ENCODE measurements at regions not wholly inside any gene's neighbourhood (a gene's known extent, or its start where the extent isn't known, plus 50 kb on each side); places are given as distances from the start of the nearest gene placed in this dataset.

- no peak overlapping the region for H3K4me3 ChIP-seq (ENCODE audit: low read depth, low read length)
- DNase-seq (ENCODE audit: low read depth): no peak
Measured at GRCh38 chr2:9780368-9781130, 62.7 kb upstream of the TAF1B start.

GRCh38 chr2:9781252-9781651, 62.0 kb upstream of the TAF1B start:
- no peak overlapping the region for H3K4me3 ChIP-seq (ENCODE audit: low read depth, low read length)
- no peak for DNase-seq (ENCODE audit: low read depth)

- H3K4me3 ChIP-seq (ENCODE audit: low read depth, low read length): no peak overlapping the region
- DNase-seq (ENCODE audit: low read depth): no peak
Measured at GRCh38 chr2:9782197-9782719, 61.0 kb upstream of the TAF1B start.

- no peak overlapping the region for H3K4me3 ChIP-seq (ENCODE audit: low read depth, low read length)
Measured at GRCh38 chr2:9789371-9789770, 53.9 kb upstream of the TAF1B start.

GRCh38 chr2:9790702-9791225, 52.5 kb upstream of the TAF1B start:
- H3K4me3 ChIP-seq (ENCODE audit: low read depth, low read length): no peak overlapping the region
- no peak for DNase-seq (ENCODE audit: low read depth)

More at GRCh38 chr2:9789371-9789770, 53.9 kb upstream of the TAF1B start:
- DNase-seq (ENCODE audit: low read depth): no peak

- no peak for DNase-seq (ENCODE audit: low read depth)
- H3K4me3 ChIP-seq (ENCODE audit: low read depth, low read length): no peak overlapping the region
Measured at GRCh38 chr2:9791711-9792110, 51.6 kb upstream of the TAF1B start.

GRCh38 chr2:9793156-9793917, 49.9 kb upstream of the TAF1B start:
- H3K4me3 ChIP-seq (ENCODE audit: low read depth, low read length): no peak overlapping the region
- DNase-seq (ENCODE audit: low read depth): no peak
